Breast epithelium (tissue), 3 donors: ENCODE measurements at regions not wholly inside any gene's neighbourhood (a gene's known extent, or its start where the extent isn't known, plus 50 kb on each side); places are given as distances from the start of the nearest gene placed in this dataset.

Experiments used
- CTCF ChIP-seq, 3 donors: fragments of 450-650 bp; IDR thresholded peaks; one replicate each; pipeline ENCODE4 v1.5.1; 2016 to 2017; ENCODE audit warnings: antibody characterized with exemption in 3 of 3, mild to moderate bottlenecking in 3 of 3, moderate library complexity in 3 of 3
- POLR2A ChIP-seq: fragments of 450-650 bp; IDR thresholded peaks from one replicate; pipeline ENCODE4 v1.6.1; 2016; ENCODE audit warnings: antibody characterized with exemption, mild to moderate bottlenecking, moderate library complexity
- POLR2AphosphoS5 ChIP-seq, 3 donors: sonication (generic); formaldehyde crosslinking; IDR thresholded peaks; one replicate each; pipeline ENCODE4 v1.6.1; 2017; ENCODE audit warnings: antibody characterized with exemption in 3 of 3

GRCh38 chr2:158009399-158009798, 92.3 kb upstream of the UPP2 start:
- TF ChIP-seq CTCF (IDR thresholded peaks at IDR 0.05), result no peak
- TF ChIP-seq POLR2AphosphoS5 (IDR thresholded peaks at IDR 0.05), result no peak
- TF ChIP-seq POLR2A, result no peak
